HG03196 (cell line): ENCODE measurements at regions not wholly inside any gene's neighbourhood (a gene's known extent, or its start where the extent isn't known, plus 50 kb on each side); places are given as distances from the start of the nearest gene placed in this dataset.
"Not testable (repeated sequence)": the region's sequence is repeated elsewhere in the genome, so short reads cannot be mapped to it uniquely, and the experiment has no call there.

Experiments used
- ATAC-seq: cut with Tn5 transposase; IDR thresholded peaks from one replicate; pipeline ENCODE4 v1.9.1; 2021; ENCODE audit not compliant: unreplicated experiment

DNA sequence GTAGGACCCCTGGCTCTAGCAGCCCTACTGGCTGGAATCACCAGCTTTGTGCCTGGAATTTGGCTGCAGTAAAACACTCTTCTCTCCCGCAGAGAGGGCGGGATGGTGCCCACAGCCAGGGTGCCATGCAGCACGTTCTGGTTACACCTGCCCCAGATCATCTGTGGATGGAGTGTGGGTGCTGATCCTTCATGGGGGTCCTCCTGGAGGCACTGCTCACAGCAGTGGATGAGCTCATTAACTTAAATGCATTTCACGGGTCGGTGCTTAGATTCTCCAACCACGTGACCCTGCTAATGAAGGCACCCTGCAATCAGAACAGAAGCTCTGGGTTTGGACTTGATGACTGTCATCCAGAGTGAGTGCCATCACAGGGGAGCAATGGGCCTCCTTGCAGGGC, 138.6 kb upstream of the AFDN start:
- ATAC-seq: no peak

DNA sequence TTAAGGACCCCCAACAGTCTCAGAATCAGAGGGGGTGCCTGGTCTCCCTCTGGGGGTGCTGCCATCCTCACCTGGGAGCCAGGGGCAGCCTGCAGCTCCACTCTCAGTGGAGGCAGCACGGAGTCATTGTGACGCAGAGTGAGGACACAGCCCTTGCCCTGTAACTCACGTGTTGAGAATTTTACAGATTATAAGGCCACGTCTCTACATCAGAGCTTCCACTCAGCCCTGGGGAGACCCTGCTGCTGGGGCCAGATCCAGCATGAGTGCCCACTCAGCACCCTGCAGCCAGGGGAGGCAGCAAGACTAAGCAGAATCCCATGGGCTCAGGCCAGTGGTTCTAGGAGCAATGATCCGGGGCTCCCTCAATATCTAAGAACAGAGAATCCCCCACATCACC, 137.4 kb upstream of the AFDN start:
- no peak for ATAC-seq

DNA sequence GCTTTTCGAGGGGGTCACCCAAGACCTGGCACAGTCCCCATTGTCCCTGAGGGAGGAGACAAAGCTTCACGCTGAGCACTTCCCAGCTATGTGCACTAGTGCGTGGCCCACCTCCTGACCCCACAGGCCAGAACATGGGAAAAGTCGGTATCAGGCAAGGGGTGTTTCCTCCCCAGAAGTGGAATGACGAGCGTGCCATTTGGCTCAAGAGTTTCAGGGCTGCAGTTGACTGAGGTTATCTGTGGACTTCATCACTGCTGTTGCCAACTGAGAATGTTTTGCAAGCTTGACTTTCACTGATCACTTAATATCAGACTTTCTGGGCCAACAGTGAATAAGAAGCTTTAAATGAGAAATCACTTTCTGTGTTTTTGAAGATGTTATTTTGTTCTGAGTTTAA, 137.0 kb upstream of the AFDN start:
- no peak for ATAC-seq

DNA sequence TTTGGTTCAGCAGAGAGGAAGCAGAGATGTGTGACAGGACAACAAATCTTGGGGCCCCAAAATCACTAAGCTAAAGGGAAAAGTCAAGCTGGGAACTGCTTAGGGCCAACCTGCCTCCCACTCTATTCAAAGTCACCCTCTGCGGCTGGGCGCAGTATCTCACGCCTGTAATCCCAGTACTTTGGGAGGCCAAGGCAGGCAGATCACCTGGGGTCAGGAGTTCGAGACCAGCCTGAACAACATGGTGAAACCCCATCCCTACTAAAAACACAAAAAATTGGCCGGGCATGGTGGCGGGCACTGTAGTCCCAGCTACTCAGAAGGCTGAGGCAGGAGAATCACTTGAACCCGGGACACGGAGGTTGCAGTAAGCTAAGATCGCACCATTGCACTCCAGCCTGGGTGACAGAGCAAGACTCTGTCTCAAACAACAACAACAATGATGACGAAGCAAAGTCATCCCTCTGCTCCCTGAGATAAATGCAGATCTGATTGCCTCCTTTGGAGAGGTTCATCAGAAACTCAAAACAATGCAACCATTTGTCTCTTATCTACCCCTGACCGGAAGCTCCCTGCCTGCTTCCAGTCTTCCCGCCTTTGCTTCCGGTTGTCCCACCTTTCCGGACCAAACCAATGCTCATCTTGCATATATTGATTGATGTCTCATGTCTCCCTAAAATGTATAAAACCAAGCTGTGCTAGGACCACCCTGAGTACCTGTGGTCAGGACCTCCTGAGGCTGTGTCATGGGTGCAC, 136.4 kb upstream of the AFDN start:
- ATAC-seq: not testable (repeated sequence)

DNA sequence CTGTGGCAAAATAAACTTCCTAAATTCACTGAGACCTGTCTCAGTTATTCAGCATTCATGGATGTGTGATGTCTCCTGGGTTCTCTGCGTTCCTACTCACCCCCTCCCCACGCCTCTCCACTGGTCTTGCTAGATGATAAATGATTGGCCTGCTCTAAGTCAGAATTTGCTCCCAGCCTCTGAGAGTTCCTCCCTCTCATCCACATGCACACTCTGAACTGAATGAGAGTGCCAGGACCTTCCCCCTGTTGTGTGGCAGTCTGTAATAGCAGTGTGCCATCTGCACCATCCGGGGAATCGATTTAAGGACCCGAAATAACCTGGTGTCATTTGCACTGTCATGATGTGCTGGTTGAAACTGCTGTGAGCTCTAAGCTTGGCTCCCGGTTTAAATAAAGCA, 135.8 kb upstream of the AFDN start:
- ATAC-seq: no peak

DNA sequence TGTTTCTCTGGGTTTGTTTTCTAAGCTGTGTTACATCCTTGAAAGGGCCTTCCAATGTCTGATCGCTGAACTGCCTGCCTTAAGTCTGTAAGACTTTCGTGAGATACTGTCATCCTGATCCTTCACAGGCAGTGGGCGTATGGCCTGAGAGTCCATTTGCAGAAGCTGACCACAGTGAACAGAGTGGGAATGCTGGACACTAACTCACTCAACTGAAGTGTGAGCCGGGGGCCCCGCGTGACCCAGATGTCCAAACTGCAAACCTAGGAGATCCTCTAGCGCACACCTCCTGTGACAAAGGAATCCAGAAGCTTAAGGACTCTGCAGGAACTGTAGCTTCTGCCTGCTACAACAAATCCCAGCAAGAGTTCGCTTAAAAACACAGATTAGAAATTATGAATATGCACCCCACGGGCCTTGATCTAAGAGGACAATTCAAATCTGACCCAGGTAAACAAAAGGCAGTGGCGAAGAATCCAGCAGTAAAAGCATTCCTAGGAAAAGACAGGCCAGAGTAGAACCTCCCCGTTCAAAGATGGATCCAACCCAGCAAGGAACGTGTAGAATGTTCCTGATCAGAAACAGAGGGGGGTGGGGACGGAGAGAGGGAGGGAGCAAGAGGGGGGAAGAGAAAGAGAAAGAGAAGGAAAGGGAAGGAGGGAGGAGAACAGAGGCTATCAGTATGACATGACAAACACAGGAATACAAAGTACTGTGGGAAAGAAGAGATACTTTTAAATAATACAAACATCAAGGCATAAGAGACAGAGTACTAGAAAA, 135.0 kb upstream of the AFDN start:
- ATAC-seq: no peak

DNA sequence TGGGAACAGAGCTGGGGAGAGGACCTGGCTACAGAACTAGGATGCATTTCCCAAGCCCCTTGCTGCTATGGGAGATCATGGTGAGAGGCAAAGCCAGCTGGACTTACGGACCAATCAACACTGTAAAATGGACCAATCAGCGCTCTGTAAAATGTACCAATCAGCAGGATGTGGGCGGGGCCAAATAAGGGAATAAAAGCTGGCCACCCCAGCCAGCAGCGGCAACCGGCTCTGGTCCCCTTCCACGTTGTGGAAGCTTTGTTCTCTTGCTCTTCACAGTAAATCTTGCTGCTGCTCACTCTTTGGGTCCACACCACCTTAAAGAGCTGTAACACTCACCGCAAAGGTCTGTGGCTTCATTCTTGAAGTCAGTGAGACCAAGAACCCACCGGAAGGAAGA, 133.2 kb upstream of the AFDN start:
- ATAC-seq: not testable (repeated sequence)

DNA sequence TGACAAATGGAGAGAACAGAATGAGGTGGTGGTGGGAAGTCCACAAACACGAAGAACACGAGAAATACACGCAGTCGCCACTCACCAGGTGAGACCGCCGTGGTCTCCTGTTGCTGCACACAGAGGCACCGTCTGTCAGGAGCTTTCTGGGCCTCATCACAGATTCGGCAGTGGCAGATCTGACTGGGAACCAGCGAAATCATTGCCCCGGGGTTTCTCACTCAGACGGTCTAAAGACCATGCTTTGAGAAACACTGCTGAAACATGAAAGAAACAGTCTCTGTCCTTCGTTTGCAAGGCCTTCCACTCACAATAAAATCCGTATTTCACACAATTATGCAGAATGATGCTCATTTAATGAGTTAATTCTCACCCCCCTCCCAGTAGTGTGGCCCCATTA, 130.9 kb upstream of the AFDN start:
- ATAC-seq: no peak

DNA sequence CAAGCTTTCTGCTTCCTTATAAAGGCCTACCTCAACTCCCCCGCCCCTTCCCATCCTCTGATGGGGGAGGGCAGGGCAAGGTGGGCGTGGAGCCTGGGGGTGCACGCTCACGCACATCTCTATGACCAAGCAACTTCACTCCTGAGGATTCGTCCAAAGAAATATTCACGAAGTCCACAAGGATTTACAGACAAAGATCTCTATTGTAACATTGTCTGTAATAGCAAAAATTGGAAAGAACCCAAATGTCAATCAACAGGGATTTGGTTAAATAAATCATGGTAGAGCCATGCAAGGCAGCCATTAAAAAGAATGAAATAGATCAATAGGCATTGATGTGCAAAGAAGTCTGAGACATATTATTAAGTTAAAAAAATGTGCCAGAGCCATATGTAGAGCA, 130.4 kb upstream of the AFDN start:
- ATAC-seq: no peak

DNA sequence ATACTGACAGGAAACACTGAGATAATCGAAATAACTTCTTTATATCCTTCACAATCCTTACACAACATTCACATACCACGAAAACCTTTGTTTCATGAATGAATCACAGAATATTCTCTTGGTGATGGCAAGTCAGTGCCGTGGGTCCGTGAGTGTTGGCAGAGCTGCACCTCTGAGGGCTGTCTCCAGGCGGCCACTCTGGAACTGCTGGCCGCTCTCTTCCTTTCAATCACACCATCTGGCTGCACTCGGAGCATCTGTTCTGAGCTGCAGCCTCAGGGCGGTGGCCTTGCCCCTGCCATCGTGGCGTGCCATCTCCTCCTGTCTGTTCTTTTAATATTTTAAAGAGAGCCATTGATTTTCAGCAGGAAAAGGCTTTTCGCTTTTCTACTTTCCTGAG, 129.4 kb upstream of the AFDN start:
- ATAC-seq: no peak

DNA sequence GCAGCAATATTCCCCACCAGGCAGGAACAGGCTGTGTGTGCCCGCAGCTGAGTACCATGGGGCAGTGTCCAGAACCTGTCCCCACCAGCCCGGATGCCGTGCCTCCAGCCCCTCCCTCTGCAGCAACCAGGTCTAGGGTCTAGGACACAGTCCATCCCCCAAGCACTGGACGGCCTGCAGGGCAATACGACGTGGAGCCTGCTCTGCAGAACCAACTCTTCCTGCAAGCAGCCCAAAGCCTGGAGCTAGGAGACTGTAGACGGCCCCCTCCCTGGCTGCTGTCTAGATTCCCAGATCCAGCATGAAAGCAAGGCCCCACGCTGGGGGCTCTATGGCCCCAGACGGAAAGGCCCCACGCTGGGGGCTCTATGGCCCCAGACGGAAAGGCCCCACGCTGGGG, 128.2 kb upstream of the AFDN start:
- no peak for ATAC-seq

DNA sequence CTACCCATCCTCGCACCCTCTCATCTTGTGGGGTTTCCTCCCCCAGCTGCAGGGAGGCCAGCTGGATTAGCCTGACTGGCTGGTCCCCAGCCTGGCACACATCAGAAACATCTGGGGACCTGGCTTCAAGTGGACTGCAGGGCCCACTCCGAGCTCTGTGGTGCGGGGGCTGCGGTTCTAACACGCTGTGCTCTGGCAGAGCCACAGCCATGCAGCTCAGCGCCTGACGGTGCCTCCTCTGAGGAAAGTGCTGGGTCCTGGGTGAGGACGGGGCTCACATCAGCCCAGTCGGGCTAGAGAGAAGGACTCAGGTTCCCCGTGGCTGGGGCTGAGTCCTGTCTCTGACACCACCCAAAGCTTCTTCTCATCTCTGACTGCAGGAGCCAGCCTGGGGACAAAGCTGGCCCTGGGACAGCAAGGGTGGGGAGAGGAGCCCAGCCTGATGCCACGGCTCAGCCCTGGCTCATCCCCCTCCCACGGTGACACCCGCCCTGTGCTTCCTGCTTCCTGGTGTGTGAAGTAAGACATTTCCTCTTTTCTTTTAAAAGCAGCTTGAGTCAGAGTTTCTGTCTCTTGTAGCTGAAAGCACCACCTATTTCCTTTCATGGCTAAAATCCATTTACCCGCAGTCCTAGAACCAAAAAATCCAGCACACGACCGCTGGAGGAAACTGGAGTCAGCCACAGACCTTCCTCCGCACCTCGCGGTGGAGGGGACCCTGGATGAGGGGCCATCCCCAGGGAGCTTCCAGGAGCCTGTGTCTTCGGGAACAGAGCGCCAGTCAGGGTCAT, 127.4 kb upstream of the AFDN start:
- ATAC-seq: peak; percentile 91

DNA sequence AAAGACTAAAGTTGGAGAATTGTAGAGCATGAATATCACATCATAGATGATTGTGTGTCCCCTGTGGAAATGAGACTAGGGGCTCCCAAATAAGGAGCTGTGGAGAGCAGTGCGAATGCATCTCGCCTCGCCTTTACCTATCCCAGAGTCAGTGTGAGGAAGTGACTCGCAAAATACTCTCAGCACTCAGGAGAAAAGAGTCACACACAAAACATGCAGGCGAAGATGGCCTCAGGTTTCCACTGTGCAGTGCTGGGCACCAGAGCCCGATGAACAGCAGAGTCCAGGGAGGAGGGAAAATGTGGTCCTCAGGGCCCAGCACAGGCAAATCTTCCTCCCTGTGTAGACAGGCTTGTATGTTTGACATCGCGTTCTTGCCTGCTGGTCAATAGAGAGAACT, 126.5 kb upstream of the AFDN start:
- no peak for ATAC-seq

DNA sequence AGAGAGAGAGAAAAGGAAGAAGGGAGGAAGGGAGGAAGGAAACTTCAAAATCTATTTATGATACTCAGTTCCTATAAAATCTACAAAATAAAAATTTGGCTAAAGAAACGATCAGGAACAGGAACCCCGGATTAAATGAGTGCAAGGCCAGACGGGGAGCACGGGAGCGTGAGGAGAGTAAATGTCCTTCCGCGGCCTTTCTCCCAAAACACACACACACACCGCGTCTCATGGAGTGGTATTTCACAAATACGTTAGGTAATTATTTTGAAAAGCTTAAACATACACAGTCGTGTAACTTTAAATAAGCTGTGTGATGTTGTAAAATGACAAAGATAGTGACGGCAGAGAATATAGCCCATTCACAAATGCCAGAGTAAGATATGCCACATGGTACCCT, 125.7 kb upstream of the AFDN start:
- no peak for ATAC-seq

DNA sequence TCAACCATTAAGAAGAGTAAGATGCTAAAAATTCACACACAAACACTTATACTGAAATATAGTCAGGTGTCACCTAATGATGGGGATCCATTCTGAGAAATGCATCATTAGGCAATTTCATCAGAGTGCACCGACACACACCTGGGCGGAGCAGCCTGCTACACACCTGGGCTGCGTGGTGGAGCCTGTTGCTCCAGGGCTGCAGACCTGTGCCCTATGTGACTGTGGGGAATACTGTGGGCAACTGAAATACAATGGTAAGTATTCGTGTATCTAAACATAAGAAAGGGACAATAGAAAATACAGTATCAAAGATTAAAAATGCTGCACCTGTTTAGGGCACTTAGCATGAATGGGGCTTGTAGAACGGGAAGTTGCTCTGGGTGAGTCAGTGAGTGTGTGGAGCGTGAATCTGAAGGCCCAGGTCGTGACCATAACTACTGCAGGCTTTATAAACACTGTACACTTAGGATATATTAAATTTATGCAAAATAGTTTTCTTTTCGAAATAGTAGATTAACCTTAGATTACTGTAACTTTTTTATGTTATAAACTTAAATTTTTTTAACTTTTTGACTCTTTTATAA, 124.4 kb upstream of the AFDN start:
- no peak for ATAC-seq

DNA sequence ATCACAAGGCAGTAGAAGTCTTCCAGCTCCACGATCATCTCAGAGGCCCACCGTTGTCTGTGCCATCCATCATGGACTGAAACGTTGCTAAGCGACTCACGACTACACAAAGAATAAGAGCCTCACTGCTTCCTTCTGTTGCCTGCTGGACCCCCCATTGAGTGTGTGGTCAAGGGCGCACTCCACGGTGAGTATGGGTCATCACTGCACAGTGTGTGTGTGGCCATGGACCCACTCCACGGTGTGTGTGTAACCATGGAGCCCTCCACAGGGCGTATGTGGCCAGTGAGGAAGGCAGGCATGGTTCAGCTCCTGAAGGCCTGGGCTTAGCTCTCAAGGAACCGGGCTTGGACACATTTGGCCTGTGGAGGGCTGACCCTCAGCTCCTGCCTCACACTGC, 123.4 kb upstream of the AFDN start:
- ATAC-seq: no peak

DNA sequence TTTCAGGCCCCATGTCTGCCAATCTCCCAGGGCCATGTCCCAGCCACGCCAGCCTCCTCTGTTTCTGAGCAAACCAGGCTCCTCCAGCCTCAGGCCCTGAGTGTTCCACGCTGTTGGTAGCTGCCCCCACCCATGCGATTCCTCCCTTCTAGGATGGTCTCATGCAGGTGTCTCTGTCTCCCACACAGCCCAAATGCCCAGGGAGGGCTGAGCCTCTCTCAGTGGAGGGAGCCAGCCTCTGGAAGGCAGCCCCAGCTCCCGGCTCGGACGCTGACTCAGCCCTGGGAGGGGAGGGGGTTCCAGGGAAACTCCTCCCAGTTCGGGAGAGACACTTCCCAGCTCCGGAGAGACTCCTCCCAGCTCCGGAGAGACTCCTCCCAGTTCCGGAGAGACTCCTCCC, 122.9 kb upstream of the AFDN start:
- ATAC-seq: no peak

DNA sequence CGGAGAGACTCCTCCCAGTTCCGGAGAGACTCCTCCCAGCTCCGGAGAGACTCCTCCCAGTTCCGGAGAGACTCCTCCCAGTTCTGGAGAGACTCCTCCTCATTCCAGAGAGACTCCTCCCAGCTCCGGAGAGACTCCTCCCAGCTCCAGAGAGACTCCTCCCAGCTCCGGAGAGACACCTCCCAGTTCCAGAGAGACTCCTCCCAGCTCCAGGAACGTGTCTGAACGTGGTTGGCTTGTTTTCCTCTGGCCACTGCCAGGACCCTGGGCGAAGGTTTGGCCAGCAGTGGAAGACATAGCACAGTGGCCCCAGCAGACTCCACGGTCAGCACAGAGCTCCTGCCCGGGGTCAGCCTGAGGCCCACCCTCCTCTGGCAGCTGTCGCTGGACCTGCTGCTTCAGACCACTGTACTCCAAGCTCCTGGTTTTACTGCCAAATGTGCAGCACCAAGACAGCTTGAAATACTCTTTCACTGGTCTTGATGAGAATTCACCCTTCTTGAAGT, 122.3 kb upstream of the AFDN start:
- no peak for ATAC-seq

DNA sequence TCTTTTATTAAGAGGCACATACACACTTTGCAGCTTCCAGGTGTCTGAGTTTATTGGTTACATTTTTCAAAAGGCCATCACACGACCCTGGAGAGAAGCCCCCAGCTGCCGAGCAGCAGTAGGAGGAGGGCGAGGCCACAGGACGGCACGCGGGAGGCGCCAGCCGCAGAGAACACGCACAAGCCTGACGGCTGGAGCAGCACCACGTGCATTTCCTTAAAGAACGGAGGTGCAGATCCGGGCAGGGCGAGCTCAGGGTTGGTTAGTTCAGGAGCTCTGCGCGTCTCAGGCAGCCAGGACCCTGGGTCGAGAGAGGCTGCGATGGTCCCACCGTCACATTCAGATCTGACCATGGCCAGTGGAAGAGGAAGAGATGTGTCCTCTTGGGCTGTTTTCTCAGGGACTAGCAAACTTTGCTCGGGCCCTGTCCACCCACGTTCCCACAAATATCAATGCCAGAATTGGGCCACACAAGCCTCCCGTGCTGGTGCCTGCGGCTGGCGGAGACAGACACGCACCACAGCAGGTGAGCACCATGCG, 121.4 kb upstream of the AFDN start:
- no peak for ATAC-seq

DNA sequence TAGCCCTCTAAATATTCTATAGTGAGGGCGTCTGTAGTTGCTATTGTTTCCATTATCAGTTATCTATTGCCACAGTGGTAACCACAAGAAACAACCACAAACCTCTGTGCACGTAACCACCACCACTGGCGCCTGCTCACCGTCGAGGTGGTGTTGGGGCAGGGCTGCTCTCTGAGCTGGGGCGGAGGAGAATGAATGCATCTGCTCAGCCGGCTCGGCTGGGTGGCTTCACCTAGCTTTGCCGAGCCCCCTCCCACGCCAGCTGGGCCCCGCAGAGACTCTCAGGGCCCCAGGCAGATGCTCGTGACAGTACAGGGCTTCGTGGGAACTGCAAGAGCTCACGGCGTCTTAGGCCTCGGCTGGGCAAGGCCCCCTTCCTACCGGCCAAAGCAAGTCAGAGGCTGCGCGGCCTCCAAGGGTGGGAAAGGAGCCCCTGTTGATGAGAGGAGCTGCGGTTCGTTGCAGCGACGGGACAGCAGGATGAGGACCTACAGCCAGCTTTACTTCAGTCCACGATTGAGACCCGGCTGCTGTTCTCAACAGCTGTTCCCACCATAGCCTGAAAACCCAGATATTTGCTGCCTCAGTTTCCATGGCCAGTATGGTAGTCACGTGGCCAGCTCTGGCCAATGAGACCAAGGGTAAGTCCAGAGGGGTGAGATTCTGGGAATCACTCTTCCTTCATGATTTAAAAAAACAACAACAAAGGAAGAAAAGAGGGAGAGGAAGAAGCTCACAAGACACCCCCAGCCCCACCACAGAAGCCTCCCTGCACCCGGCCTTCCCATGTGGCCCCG, 120.2 kb upstream of the AFDN start:
- peak; percentile 98 for ATAC-seq
